IMR-90 (cell line): ENCODE measurements at regions not wholly inside any gene's neighbourhood (a gene's known extent, or its start where the extent isn't known, plus 50 kb on each side); places are given as distances from the start of the nearest gene placed in this dataset.

Source experiments
- CEBPB ChIP-seq: IDR thresholded peaks from 2 replicates; pipeline ENCODE4 v1.6.1; 2012; ENCODE audit warnings: low read depth, low read length, improper control_type of control experiment
- FOS ChIP-seq: fragments of 150-350 bp; IDR thresholded peaks from 2 replicates; pipeline ENCODE4 v1.6.1; 2016; ENCODE audit warnings: low read depth, low read length
- MAFK ChIP-seq: IDR thresholded peaks from 2 replicates; pipeline ENCODE4 v1.6.1; 2012; ENCODE audit warnings: low read depth, low read length, improper control_type of control experiment
- POLR2A ChIP-seq: IDR thresholded peaks from 2 replicates; pipeline ENCODE4 v1.6.1; 2012; ENCODE audit warnings: mild to moderate bottlenecking, low read depth, low read length
- TF ChIP-seq, protein P1 (sequence below): conservative IDR thresholded peaks from 2 replicates; pipeline ENCODE4 v1.5.1; 2012; ENCODE audit warnings: mild to moderate bottlenecking, low read depth, low read length, improper control_type of control experiment

DNA sequence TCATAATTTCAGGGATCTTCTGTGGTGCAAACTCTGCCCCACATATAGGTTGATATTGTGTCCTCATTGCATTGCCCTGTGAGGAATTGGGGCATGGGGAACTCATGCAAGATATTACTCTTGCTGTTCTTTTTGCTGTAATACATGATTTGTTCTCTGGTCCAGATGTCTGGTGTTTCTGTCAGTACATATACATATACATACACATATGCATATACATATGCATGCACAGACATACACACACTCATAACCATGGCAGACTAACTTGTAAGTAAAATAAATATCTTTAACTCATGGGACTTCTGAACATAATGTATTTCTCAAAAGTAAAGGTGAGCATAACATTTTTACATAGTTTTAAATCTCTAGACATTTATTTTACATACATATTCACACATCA, 438.3 kb downstream of the CD109 start:
- TF ChIP-seq, protein P1, sequence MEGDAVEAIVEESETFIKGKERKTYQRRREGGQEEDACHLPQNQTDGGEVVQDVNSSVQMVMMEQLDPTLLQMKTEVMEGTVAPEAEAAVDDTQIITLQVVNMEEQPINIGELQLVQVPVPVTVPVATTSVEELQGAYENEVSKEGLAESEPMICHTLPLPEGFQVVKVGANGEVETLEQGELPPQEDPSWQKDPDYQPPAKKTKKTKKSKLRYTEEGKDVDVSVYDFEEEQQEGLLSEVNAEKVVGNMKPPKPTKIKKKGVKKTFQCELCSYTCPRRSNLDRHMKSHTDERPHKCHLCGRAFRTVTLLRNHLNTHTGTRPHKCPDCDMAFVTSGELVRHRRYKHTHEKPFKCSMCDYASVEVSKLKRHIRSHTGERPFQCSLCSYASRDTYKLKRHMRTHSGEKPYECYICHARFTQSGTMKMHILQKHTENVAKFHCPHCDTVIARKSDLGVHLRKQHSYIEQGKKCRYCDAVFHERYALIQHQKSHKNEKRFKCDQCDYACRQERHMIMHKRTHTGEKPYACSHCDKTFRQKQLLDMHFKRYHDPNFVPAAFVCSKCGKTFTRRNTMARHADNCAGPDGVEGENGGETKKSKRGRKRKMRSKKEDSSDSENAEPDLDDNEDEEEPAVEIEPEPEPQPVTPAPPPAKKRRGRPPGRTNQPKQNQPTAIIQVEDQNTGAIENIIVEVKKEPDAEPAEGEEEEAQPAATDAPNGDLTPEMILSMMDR = no peak
- TF ChIP-seq POLR2A = no peak
- no peak for TF ChIP-seq CEBPB
- TF ChIP-seq FOS = no peak
- no peak for TF ChIP-seq MAFK
